GM23338 (cell line): ENCODE measurements at regions not wholly inside any gene's neighbourhood (a gene's known extent, or its start where the extent isn't known, plus 50 kb on each side); places are given as distances from the start of the nearest gene placed in this dataset.

Experiments
- EZH2 ChIP-seq: fragments of 200-600 bp; sonication (generic); IDR thresholded peaks from one replicate; pipeline ENCODE4 v1.8.0; 2017; ENCODE audit warnings: antibody characterized with exemption, mild to moderate bottlenecking, low read depth; ENCODE audit not compliant: unreplicated experiment
- JUNB ChIP-seq: IDR thresholded peaks from one replicate; pipeline ENCODE4 v1.6.1; 2016; ENCODE audit warnings: antibody characterized with exemption; ENCODE audit not compliant: unreplicated experiment
- TF ChIP-seq, protein P1 (sequence below): fragments of 250-450 bp; sonication (Bioruptor Pico); IDR thresholded peaks from 2 replicates; pipeline ENCODE4 v1.5.0; 2020; ENCODE audit warnings: mild to moderate bottlenecking, moderate library complexity
- TF ChIP-seq, protein P2 (sequence below): IDR thresholded peaks from 2 replicates; pipeline ENCODE4 v1.6.1; 2016; ENCODE audit warnings: antibody characterized with exemption
- TF ChIP-seq, protein P3 (sequence below): IDR thresholded peaks from one replicate; pipeline ENCODE4 v1.6.1; 2018; ENCODE audit warnings: antibody characterized with exemption; ENCODE audit not compliant: unreplicated experiment

DNA sequence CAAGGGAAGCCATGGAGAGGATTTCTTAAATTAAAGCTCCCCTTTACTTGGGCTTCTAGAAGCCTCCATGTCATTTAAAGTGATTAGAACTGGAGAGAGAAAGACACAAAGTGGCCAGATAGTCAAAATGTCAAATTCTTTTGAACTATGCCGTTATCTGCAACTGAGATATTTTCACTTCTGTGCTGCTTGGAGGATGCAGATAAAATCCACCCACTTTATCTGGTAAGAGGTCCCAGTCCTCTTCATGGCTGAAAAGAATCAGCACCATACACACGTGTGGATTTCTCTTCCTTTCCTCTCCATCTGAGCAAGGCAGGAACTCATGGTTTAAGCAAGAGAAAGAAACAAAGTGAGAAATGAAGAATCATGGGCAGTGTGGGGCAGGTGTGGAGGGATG lies 276.9 kb upstream of the RUNX1 start (continued):
- TF ChIP-seq, protein P1, sequence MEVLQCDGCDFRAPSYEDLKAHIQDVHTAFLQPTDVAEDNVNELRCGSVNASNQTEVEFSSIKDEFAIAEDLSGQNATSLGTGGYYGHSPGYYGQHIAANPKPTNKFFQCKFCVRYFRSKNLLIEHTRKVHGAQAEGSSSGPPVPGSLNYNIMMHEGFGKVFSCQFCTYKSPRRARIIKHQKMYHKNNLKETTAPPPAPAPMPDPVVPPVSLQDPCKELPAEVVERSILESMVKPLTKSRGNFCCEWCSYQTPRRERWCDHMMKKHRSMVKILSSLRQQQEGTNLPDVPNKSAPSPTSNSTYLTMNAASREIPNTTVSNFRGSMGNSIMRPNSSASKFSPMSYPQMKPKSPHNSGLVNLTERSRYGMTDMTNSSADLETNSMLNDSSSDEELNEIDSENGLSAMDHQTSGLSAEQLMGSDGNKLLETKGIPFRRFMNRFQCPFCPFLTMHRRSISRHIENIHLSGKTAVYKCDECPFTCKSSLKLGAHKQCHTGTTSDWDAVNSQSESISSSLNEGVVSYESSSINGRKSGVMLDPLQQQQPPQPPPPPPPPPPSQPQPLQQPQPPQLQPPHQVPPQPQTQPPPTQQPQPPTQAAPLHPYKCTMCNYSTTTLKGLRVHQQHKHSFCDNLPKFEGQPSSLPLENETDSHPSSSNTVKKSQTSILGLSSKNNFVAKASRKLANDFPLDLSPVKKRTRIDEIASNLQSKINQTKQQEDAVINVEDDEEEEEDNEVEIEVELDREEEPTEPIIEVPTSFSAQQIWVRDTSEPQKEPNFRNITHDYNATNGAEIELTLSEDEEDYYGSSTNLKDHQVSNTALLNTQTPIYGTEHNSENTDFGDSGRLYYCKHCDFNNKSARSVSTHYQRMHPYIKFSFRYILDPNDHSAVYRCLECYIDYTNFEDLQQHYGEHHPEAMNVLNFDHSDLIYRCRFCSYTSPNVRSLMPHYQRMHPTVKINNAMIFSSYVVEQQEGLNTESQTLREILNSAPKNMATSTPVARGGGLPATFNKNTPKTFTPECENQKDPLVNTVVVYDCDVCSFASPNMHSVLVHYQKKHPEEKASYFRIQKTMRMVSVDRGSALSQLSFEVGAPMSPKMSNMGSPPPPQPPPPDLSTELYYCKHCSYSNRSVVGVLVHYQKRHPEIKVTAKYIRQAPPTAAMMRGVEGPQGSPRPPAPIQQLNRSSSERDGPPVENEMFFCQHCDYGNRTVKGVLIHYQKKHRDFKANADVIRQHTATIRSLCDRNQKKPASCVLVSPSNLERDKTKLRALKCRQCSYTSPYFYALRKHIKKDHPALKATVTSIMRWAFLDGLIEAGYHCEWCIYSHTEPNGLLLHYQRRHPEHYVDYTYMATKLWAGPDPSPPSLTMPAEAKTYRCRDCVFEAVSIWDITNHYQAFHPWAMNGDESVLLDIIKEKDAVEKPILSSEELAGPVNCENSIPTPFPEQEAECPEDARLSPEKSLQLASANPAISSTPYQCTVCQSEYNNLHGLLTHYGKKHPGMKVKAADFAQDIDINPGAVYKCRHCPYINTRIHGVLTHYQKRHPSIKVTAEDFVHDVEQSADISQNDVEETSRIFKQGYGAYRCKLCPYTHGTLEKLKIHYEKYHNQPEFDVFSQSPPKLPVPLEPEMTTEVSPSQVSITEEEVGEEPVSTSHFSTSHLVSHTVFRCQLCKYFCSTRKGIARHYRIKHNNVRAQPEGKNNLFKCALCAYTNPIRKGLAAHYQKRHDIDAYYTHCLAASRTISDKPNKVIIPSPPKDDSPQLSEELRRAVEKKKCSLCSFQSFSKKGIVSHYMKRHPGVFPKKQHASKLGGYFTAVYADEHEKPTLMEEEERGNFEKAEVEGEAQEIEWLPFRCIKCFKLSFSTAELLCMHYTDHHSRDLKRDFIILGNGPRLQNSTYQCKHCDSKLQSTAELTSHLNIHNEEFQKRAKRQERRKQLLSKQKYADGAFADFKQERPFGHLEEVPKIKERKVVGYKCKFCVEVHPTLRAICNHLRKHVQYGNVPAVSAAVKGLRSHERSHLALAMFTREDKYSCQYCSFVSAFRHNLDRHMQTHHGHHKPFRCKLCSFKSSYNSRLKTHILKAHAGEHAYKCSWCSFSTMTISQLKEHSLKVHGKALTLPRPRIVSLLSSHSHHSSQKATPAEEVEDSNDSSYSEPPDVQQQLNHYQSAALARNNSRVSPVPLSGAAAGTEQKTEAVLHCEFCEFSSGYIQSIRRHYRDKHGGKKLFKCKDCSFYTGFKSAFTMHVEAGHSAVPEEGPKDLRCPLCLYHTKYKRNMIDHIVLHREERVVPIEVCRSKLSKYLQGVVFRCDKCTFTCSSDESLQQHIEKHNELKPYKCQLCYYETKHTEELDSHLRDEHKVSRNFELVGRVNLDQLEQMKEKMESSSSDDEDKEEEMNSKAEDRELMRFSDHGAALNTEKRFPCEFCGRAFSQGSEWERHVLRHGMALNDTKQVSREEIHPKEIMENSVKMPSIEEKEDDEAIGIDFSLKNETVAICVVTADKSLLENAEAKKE (CRISPR knock-in tag), result no peak
- TF ChIP-seq JUNB (no peak), EZH2 (no peak)
- TF ChIP-seq, protein P2, sequence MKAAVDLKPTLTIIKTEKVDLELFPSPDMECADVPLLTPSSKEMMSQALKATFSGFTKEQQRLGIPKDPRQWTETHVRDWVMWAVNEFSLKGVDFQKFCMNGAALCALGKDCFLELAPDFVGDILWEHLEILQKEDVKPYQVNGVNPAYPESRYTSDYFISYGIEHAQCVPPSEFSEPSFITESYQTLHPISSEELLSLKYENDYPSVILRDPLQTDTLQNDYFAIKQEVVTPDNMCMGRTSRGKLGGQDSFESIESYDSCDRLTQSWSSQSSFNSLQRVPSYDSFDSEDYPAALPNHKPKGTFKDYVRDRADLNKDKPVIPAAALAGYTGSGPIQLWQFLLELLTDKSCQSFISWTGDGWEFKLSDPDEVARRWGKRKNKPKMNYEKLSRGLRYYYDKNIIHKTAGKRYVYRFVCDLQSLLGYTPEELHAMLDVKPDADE, result no peak
- TF ChIP-seq, protein P3, sequence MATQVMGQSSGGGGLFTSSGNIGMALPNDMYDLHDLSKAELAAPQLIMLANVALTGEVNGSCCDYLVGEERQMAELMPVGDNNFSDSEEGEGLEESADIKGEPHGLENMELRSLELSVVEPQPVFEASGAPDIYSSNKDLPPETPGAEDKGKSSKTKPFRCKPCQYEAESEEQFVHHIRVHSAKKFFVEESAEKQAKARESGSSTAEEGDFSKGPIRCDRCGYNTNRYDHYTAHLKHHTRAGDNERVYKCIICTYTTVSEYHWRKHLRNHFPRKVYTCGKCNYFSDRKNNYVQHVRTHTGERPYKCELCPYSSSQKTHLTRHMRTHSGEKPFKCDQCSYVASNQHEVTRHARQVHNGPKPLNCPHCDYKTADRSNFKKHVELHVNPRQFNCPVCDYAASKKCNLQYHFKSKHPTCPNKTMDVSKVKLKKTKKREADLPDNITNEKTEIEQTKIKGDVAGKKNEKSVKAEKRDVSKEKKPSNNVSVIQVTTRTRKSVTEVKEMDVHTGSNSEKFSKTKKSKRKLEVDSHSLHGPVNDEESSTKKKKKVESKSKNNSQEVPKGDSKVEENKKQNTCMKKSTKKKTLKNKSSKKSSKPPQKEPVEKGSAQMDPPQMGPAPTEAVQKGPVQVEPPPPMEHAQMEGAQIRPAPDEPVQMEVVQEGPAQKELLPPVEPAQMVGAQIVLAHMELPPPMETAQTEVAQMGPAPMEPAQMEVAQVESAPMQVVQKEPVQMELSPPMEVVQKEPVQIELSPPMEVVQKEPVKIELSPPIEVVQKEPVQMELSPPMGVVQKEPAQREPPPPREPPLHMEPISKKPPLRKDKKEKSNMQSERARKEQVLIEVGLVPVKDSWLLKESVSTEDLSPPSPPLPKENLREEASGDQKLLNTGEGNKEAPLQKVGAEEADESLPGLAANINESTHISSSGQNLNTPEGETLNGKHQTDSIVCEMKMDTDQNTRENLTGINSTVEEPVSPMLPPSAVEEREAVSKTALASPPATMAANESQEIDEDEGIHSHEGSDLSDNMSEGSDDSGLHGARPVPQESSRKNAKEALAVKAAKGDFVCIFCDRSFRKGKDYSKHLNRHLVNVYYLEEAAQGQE, result no peak
